Superior temporal gyrus (tissue), 1 donor: ENCODE measurements at regions not wholly inside any gene's neighbourhood (a gene's known extent, or its start where the extent isn't known, plus 50 kb on each side); places are given as distances from the start of the nearest gene placed in this dataset.
"Not testable (repeated sequence)": the region's sequence is repeated elsewhere in the genome, so short reads cannot be mapped to it uniquely, and the experiment has no call there.

Experiments
- DNase-seq: peaks from one replicate; pipeline ENCODE4 v3.0.0-alpha.2; 2016; ENCODE audit errors: extremely low spot score

GRCh38 chr21:18715606-18716005 is 312.0 kb upstream of the TMPRSS15 start:
- no peak for DNase-seq

GRCh38 chr21:18716578-18717138 is 313.1 kb upstream of the TMPRSS15 start:
- no peak for DNase-seq

- DNase-seq, result no peak
These were observed 318.6 kb upstream of the TMPRSS15 start for GRCh38 chr21:18722193-18722592.

- no peak for DNase-seq
These were observed 319.6 kb upstream of the TMPRSS15 start for GRCh38 chr21:18723171-18723570.

GRCh38 chr21:18725653-18726052 is 322.1 kb upstream of the TMPRSS15 start:
- no peak for DNase-seq

GRCh38 chr21:18741954-18742353 is 338.4 kb upstream of the TMPRSS15 start:
- DNase-seq, result no peak

GRCh38 chr21:18743531-18743930 is 339.9 kb upstream of the TMPRSS15 start:
- no peak for DNase-seq

- DNase-seq, result no peak
These were observed 341.3 kb upstream of the TMPRSS15 start for GRCh38 chr21:18744840-18745239.

GRCh38 chr21:18752894-18753293 is 349.3 kb upstream of the TMPRSS15 start:
- DNase-seq, result not testable (repeated sequence)

GRCh38 chr21:18756272-18756671 is 352.7 kb upstream of the TMPRSS15 start:
- not testable (repeated sequence) for DNase-seq

- DNase-seq, result no peak
These were observed 355.7 kb upstream of the TMPRSS15 start for GRCh38 chr21:18759267-18759666.

- DNase-seq, result no peak
These were observed 356.2 kb upstream of the TMPRSS15 start for GRCh38 chr21:18759751-18760161.

GRCh38 chr21:18760247-18760646 is 356.7 kb upstream of the TMPRSS15 start:
- DNase-seq, result no peak

- DNase-seq, result no peak
These were observed 361.1 kb upstream of the TMPRSS15 start for GRCh38 chr21:18764720-18765119.

GRCh38 chr21:18769599-18769998 is 366.0 kb upstream of the TMPRSS15 start:
- no peak for DNase-seq

GRCh38 chr21:18771845-18772380 is 368.3 kb upstream of the TMPRSS15 start:
- no peak for DNase-seq

- DNase-seq, result no peak
These were observed 368.8 kb upstream of the TMPRSS15 start for GRCh38 chr21:18772404-18772803.

- DNase-seq, result no peak
These were observed 369.3 kb upstream of the TMPRSS15 start for GRCh38 chr21:18772897-18773296.

GRCh38 chr21:18776936-18777335 is 373.4 kb upstream of the TMPRSS15 start:
- no peak for DNase-seq

GRCh38 chr21:18782721-18783120 is 379.1 kb upstream of the TMPRSS15 start:
- no peak for DNase-seq

GRCh38 chr21:18801468-18801867 is 397.9 kb upstream of the TMPRSS15 start:
- DNase-seq, result no peak

- DNase-seq, result no peak
These were observed 400.0 kb upstream of the TMPRSS15 start for GRCh38 chr21:18803624-18804023.

GRCh38 chr21:18810136-18810535 is 406.6 kb upstream of the TMPRSS15 start:
- DNase-seq, result no peak

- no peak for DNase-seq
These were observed 408.7 kb upstream of the TMPRSS15 start for GRCh38 chr21:18812308-18812707.
